Hematopoietic multipotent progenitor cell treated with erythropoietin and hydrocortisone succinate and interleukin-3 and kit ligand, for 8 days (in vitro differentiated cells): ENCODE measurements at regions not wholly inside any gene's neighbourhood (a gene's known extent, or its start where the extent isn't known, plus 50 kb on each side); places are given as distances from the start of the nearest gene placed in this dataset.

Experiments used
- DNase-seq: peaks from one replicate; pipeline ENCODE4 v3.0.0-alpha.2; 2015

DNA sequence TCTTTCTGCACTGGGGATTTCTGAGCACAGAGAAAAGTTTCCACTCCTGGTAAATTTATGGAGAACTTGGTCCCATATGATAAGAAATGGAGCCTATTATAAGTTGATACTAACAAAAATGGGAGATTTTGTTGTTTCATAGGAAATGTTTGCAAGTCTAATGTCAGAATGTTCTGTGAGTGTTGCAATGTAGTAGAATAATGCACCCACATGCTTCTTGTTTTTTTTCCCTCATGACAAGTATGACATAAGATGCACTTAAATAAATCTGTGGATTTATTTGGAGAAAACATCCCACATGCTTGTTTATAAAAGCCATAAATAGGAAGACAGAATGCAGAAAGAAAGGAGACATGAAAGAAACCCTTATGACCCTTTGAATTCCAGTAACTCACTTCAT is 50.8 kb upstream of the KCNJ6 start:
- DNase-seq = no peak

DNA sequence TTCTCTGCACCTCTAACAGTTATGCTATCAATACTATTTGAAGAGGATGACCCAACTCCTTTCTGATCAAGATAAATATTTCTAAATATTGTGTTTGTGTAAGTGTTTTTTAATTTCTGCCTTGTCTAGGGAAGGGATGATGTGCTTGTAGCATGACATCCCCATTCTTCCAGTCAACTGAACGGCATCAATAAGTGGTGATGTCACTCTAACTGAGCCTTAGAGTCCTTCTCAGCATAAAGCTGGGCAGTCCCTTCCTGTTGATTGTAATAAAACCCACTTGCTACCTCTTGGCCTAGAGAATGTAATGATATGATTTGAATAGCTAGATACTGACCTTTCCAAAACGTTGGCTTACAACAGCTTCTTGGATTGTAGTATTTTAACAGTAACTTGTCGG is 52.5 kb upstream of the KCNJ6 start:
- DNase-seq = no peak

DNA sequence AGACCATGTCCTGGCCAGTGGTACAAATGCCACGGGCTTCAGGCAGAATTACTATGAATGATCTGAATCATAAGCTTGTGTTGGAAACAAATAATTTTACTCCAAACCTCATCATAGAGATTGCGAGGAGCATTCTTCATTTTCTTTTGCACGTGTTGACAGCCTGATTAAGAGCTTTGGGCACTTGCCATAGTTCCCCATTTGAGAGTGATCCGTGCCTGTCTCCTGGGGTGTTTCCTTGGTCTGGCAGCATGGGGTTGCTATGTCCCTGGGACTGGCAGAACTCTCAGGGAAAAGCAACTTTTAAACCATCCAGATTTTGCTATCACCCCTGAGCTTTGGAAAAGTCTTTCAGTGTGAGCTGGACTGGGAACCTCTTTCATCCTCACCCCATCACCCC is 54.3 kb upstream of the KCNJ6 start:
- DNase-seq = no peak

DNA sequence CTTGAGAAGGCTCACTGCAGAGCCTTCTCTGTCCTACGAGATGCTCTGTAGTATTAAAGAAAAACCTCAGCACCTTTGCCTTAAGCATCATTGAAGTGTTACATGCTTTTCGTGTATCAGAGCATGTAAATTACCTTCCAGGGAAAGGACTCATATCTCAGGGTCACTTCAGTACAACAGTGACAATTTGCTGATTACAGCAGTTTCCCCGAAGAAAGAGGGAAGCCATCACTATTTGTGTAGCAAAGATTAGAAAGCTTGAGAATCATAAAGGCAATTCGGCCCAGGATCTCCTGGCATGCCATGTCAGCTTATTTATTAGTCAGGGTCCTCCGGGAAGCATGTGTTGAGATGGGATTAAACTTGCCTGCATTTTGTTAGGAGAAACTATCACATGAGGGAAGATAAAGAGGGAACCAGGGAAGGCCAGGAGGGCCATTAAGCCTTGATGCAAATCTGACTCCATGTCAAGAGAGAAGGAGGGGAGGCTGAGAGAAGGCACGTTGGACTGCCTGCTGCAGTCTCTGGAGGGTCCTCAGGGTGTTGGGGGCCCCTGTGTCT is 55.2 kb upstream of the KCNJ6 start:
- no peak for DNase-seq

DNA sequence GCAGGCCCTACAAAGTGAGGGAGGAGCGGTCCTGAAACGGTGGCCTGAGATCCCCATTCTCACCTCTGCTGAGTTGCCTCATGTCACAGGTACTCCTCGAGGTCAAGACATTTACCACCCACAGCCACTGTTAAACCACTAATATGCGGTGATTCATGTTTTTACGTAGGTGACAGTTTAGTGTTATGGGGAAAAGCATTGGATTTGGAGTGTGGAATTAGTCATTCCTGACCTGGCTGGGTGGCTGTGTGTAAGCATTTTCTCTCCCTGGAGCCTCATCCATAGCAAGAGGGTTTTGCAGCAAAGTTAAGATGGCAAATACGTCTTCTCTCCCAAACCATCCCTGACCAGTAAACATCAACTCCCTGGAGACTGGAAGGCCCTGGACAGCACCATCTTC is 57.8 kb upstream of the KCNJ6 start:
- no peak for DNase-seq

DNA sequence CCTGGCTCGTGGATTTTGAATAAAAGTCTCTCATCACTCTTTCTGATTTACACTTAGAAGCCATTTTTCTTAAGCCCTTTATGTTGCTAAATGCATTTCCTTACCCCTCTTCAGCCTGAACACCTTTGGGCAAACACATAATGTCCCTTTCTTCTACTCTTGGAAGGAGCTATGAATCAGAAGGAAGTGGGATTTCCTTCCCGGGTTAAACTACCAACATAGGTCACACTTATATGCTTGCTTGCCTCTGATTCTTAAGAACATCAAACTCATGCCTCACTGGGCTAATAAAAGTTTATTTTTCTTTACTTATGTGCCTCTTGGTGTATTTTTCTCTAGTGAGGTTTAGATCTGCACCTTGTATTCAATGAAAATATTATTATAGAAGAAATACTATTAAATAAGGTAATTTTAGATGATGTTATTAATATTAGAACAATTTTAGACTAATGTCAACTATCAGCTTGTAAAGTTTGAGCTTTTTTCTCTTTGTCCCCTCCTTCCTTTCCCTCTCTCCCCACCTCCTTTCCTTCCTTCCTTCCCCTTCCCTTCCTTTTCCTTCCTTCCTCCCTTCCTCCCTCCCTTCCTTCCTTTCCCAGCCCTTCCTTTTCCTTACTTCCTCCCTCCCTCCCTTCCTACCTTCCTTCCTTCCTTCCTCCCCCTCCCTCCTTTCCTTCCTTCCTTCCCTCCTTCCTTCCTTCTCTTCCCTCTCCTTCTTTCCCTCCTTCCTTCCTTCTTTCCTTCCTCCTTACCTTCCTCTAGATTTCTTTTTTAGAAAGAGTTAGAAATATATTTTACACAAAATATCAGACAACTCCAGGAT is 66.5 kb upstream of the KCNJ6 start:
- no peak for DNase-seq

DNA sequence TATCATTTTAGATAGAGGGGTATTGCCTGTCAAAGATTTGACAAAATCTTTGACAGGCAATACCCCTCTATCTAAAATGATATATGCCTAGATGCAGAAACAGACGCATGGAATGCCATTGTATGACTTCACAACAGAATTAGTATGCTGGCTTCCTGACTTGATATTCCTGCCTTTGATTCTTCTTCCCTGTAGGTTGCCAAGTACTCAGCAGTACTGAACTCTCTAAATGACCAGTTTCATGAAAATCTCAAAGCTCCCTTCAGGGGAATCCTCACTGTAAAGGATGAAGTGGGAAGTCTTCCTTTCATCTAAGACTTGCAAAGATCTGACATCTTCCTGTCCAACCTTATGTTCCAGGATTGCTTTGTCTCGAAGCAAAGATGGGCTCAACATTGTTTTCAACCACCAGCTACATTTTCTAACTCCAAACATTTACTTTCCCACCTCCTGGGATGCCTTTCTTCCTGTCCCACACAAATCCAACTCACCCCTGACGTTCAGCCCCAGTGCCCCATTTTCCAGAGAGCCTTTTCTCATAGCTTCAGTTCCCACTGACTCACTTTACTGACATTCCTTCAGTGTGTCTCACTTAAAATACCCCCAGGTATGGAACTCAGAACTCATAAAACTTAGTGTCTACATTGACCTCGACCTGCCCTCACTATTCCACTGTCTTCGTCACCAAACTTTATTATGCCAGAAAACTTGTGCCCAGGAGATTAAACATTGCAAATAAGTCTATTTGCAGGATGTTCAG is 67.3 kb upstream of the KCNJ6 start:
- DNase-seq = no peak

DNA sequence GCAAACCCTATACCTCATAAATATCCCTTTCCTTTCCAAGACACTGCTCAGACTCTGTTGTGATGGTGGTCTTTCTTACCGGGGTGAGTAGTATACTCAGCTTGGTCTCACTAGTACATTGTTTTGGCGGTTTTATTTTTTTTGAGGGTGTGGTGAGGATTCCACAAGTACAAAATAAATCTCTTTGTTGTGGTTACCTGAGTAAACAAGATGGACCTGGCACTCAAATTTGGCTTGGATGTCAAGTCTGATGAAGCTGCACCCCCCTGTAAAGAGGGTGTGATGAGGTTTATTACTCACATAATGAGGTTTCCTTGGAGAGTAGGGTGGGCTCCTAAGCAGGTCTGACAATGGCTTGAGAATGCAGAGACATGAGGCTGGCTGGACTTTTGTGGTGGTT is 68.2 kb upstream of the KCNJ6 start:
- no peak for DNase-seq

DNA sequence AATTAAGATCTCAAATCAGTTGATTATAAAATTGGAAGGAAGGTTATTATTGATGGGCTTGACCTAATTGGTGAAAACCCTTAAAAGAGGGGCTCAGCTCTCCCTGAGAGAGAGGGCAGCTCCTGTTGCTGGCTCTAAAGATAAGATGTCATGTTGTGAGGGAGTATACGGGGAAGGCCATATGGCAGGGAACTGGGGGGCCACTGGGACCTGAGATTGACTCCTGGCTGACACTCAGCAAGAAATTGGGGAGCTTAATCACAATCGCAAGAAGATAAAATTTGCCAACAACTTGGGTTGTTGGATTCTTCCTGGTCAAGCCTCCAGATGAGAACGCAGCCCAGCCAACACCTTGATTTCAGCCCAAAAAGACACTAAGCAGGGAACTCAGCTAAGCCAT is 69.7 kb upstream of the KCNJ6 start:
- DNase-seq = no peak

DNA sequence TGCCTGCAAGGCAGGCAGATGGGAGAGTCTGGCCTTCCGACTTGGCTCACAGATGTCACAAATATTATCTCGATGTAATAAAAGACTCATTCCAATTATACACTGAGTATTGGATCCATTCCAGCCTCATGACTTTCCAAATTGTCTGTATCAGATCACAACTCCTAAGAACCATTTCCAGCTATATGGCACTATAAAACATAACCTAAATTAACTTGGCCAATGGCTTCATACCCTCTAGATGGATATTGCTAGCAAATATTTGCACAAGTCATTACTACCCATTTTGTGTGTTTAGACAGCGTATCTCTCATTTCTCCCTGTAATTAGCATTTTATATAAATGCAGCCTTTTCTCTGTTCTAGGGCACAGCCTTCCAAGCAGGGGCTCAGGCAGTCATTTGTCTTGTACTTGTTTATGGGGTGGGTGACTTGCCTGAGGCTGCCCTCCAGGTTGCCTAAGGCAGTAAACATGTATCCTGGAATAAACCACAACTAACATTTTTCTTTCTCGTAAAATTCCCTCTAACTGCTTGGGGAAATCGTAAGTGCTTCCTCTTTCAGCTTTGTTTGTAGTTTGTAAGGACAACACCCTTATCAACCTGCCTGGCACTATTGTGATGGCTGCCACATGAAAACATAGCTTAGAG is 70.6 kb upstream of the KCNJ6 start:
- DNase-seq = no peak

DNA sequence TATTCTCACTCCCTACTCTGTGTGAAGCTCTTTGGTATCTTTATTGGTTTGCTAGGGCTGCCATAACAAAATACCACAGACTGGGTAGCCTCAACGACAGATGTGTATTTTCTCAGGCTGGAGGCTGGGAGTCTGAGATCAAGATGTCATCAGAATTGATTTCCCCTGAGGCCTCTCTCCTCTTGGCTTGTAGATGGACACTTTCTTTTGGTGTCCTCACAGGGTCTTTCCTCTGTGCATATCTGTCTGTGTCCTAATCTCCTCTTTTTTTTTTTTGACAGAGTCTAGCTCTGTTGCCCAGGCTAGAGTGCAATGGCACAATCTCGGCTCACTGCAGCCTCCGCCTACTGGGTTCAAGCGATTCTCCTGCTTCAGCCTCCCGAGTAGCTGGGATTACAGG is 71.4 kb upstream of the KCNJ6 start:
- no peak for DNase-seq

DNA sequence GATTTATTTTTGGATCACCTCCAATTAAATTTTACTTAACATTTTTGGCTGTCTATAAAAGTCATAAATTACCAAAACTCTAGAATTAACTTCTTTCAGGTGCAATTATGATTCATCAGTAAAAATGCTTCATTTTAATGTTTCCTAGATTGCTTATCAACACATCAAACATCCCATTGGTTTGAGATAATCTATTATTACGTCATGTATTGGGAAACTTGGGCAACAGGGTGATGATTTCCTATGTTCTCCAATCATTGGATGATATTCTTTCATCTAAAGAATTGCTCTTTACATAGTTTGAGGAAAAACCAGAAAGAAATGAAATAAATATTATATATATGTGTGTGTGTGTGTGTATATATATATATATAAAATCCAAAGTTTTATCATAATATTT is 76.8 kb upstream of the KCNJ6 start:
- no peak for DNase-seq

DNA sequence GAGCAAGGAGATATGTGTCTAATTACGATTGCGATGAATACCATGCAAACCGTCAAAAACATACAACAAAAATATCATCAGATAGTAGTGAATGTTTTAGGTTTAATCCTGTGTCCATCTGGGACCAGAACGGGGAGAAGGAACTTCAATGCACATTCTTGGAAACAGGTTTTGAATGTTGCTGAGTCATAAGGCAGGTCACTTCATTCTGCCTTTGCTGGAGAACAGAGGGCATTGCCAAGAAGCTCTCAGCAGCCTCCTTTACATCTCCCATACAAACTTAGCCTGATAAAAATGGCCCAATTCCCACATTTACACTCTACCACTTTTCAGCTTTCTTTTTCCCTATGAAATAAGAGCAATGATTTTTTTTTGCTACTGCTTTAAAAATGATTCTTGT is 78.0 kb upstream of the KCNJ6 start:
- no peak for DNase-seq

DNA sequence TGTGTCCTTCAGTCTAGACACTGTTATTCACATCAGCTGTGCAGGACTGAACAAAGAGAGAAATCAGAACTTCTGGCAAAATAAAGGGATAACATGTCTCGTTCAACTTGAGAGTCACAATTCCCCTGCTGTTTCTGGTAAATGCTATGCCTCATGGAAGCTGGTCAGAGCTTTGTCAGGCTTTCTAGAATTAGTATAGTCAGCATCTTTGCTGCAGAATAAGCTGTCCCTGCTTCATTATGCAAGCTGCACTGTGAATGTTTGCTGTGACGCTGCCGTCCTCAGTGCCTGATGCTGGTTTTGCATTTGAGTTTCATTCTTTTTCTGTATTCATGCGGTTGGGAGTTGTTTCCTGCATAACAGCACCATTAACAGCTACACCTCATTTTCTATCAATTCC is 96.4 kb upstream of the KCNJ6 start:
- no peak for DNase-seq

DNA sequence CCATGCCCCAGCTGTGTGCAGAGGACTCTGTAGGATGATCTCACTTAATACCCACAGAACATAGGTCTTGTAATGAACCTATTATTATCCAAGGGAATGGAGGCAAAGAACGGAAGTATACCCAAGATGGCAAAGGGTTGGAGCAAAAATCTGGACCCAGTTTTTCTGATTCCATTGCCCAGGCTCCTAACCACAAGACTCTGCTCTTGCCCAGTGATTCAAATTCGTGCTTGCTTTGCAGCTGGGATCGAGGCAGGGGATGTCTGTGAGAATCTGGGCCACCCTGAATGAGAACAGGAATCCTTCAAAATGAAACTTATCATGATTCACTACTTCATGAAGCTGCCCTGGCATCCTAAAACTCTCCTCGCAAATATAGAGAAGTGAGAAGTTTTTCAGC is 97.5 kb upstream of the KCNJ6 start:
- no peak for DNase-seq

DNA sequence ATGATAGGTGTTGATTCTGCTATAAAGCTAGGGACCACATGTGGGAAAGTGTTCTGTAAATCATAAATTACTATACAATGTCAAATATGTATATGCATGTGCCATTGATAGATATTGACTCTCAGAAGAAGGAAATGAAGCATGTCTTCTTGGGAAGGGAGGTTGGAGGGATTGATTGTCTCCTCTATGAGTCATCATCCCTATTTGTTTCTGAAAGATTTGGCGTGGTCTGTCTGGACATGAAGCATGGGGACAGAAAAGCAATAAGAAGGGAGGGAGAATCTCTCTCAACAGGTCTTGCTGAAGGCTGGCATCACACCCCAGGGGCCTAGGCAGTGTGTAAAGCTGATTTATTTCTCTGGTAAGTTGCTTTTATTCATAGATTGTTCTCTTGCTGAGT is 98.0 kb upstream of the KCNJ6 start:
- no peak for DNase-seq

DNA sequence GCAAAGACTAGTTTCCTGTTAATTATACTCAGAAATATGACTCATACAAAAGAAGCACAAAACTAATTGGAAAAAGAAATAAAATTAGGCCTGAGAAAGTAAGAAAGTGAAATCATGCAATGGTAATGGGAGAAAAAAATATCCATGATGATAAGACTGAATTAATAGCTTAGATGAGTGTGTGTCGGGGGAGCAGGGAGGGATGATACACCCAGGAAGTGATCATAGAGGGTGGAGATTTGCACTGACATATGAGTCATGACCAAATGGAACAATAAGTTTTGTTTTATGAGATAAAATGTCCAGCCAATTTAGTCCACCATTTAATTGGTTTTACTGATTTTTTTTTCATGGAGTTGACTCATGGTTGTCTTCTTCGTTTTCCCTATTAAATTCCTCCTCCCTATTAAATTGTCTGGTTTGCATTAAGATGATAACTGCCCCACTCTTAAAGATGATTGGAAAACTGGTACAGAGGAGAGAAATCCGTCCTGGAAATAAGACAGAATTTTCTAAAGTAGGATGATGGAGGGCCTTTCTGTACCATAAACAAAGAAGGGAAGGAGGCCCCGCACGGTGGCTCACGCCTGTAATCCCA is 111.7 kb upstream of the KCNJ6 start:
- DNase-seq = no peak

DNA sequence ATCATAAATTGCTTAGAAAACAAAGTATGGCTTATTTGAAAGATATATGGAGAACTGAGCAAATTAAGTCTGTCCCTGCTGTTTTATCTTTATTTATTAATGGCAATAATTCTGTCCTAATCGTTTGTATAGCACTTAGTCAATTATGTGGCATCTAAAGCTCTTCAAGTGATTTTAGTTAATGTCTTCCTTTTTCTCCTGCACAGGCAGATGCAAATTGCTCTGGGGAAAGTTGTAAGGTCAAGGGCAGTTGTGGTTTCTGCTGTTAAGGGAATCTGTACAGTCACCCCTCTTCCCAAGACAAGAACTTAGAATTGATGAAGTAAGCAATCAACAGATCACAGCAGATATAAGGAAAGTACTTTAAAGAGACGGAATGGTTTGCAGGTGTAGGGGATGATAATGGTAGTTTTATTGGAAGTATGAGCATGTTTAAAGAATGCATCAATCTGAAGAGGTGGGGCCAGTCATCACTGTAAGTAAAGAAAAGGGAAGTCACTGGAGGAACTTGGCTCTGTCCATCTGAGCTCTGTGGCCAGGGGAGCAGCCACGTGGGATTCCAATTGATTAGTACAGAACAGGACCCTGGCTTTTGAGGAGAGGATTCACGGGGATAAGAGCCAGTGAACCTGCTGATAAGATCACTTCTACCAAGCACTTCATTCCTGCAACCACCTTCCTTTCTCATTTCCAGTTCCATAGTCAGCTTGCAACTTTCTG is 116.0 kb upstream of the KCNJ6 start:
- DNase-seq = no peak

DNA sequence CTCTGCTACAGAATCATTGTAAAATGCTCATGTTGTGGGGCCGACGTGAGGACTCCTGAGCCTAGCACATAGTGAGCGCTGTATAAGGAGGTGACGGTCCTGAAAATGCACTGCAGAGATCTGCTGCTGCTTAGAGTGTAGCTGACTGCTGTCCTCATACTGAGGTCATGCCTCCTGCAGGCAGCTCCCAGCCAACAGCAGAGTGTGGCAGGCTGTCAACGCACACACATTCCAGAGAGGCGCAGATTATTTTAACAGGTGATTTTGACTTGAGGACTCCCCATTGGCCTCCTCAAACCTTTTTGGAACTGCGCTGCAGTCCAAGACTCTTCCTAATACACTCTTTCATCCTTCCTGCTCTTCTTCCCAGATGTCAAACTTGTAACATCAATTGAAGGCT is 119.8 kb upstream of the KCNJ6 start:
- DNase-seq = no peak

DNA sequence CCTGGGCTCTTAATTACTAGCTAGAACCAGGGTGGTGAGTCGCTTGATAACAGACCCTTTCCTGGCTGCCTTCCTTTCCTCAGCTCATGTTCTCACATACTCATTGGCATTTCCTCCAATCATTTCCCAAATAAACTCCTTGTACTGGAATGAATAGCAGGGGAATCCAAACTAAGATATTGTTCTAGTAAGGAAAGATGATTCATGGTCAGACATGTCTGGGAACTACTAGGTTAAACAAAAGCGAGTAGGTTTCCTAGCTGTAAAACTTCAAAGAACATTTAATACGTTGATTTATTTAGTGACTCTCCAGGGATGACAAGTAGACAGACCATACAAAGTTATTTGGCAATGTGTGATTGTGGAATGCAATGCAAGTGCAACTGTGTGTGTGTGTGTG is 121.2 kb upstream of the KCNJ6 start:
- no peak for DNase-seq

DNA sequence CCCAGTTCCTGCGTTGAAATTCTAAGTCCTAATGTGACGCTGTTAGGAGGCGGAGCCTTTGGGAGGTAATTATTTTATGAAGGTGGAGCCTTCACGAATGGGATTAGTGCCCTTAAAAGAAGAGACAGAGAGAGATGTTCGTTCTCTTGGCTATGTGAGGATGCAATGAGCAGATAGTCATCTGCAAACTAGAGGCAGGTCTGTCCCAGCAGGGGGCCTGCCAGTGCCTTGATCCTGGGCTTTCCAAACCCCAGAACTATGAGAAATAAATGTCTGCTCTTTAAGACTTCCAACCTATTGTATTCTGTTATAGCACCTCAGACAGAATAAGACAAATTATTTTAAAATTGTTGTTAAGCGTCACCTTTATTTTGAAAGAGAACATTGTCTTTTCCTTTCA is 123.1 kb upstream of the KCNJ6 start:
- no peak for DNase-seq

DNA sequence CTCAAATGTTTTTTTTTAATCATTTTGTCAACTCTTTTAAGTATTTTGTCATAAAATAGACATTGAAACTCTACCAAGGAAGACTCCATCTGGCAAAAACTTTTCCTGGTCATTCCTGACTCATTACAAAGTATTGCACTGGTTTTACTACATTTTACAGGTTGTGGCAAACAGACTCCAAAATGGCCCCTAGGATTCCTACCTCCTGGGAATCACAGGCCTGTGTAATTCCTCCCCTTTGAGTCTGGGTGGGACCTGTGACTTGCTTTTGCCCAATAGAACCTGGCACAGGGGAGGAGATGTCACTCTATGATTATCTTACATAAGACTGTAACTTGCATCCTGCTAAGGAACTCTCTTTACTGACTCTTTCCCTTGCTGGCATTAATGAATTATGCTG is 123.6 kb upstream of the KCNJ6 start:
- DNase-seq = no peak

DNA sequence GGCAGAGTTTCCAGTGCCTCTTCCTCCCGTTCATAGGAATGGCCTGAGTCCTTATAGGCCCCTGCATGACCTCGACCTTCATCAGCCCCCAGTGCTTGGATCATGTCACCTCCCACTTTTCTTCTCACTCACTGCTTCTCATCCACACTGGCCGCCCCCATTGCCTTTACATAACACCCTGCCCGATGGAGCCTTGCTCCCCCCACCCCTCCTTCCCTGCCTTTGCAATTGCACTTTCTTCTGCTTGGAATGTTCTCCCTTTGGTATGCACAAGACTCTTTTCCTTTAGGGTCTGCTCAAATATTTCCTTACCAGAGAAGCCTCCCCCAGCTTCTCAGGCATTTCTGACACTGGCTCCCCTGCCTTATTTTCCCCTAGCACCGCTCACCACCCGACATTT is 125.2 kb upstream of the KCNJ6 start:
- DNase-seq = no peak
